SH-SY5Y (cell line): ENCODE measurements at regions not wholly inside any gene's neighbourhood (a gene's known extent, or its start where the extent isn't known, plus 50 kb on each side); places are given as distances from the start of the nearest gene placed in this dataset.

Source experiments
- GATA2 ChIP-seq: IDR thresholded peaks from 2 replicates; pipeline ENCODE4 v1.6.1; 2011; ENCODE audit warnings: mild to moderate bottlenecking, low read depth, low read length
- GATA3 ChIP-seq: IDR thresholded peaks from 2 replicates; pipeline ENCODE4 v1.6.1; 2011; ENCODE audit warnings: low read depth, mild to moderate bottlenecking, low read length, moderate library complexity

GRCh38 chr3:71994203-71994602, 209.3 kb upstream of the PROK2 start:
- TF ChIP-seq GATA3 = no peak
- no peak for TF ChIP-seq GATA2

GRCh38 chr3:71991681-71992080, 206.7 kb upstream of the PROK2 start:
- TF ChIP-seq GATA2 = no peak
- no peak for TF ChIP-seq GATA3

- TF ChIP-seq GATA3 (no peak), GATA2 (no peak)
These were observed 206.1 kb upstream of the PROK2 start for GRCh38 chr3:71991046-71991445.

GRCh38 chr3:71990545-71990944, 205.6 kb upstream of the PROK2 start:
- TF ChIP-seq GATA2 (no peak), GATA3 (no peak)

GRCh38 chr3:71989165-71989564, 204.2 kb upstream of the PROK2 start:
- TF ChIP-seq GATA3 (no peak), GATA2 (no peak)

- TF ChIP-seq GATA2 (no peak), GATA3 (no peak)
These were observed 202.9 kb upstream of the PROK2 start for GRCh38 chr3:71987828-71988227.

GRCh38 chr3:71987089-71987735, 202.3 kb upstream of the PROK2 start:
- no peak for TF ChIP-seq GATA3
- no peak for TF ChIP-seq GATA2

- TF ChIP-seq GATA2 (no peak), GATA3 (no peak)
These were observed 201.7 kb upstream of the PROK2 start for GRCh38 chr3:71986606-71987005.

- TF ChIP-seq GATA2 (no peak), GATA3 (no peak)
These were observed 200.1 kb upstream of the PROK2 start for GRCh38 chr3:71984843-71985613.

GRCh38 chr3:71983694-71984093, 198.7 kb upstream of the PROK2 start:
- TF ChIP-seq GATA2 (no peak), GATA3 (no peak)

- no peak for TF ChIP-seq GATA2
- no peak for TF ChIP-seq GATA3
These were observed 194.2 kb upstream of the PROK2 start for GRCh38 chr3:71979175-71979574.

GRCh38 chr3:71978150-71978721, 193.3 kb upstream of the PROK2 start:
- TF ChIP-seq GATA2 = 0 out of 2 replicates have a peak, but pooled peaks have one; percentile 33
- no peak for TF ChIP-seq GATA3

- no peak for TF ChIP-seq GATA2
- TF ChIP-seq GATA3 = no peak
These were observed 192.6 kb upstream of the PROK2 start for GRCh38 chr3:71977525-71977924.

GRCh38 chr3:71975573-71975972, 190.6 kb upstream of the PROK2 start:
- no peak for TF ChIP-seq GATA2
- no peak for TF ChIP-seq GATA3

GRCh38 chr3:71974786-71975185, 189.8 kb upstream of the PROK2 start:
- no peak for TF ChIP-seq GATA3
- TF ChIP-seq GATA2 = no peak
